GM12878 (cell line): ENCODE measurements at regions not wholly inside any gene's neighbourhood (a gene's known extent, or its start where the extent isn't known, plus 50 kb on each side); places are given as distances from the start of the nearest gene placed in this dataset.

Source experiments
- ATAC-seq: fragments of 200-7000 bp; cut with Tn5 transposase; 3 replicates; pipeline ENCODE4 v1.9.1; 2020; ENCODE audit warnings: mild to moderate bottlenecking, moderate library complexity
- BruUV-seq: library from RNA; stranded (reverse); fragments of 400-500 nt; replicated peaks from 2 replicates; lab custom pipeline; 2021; lab: Mats Ljungman, UMichigan
- CTCF ChIA-PET: fragments of 300-600 bp; sonication (Branson Sonifier 250); formaldehyde crosslinking; extraction: SDS; loops from one replicate; lab custom pipeline; 2021; ENCODE audit warnings: inconsistent platforms; lab: Yijun Ruan, JAX
- POLR2A ChIA-PET: fragments of 350-600 bp; formaldehyde crosslinking; extraction: SDS; loops from one replicate; lab custom pipeline; 2021; ENCODE audit warnings: inconsistent platforms; lab: Charles Lee
- RAD21 ChIA-PET: fragments of 300-600 bp; sonication (Branson Sonifier 250); formaldehyde crosslinking; loops from one replicate; lab custom pipeline; 2023; ENCODE audit warnings: antibody characterized with exemption; ENCODE audit not compliant: unreplicated experiment; lab: Charles Lee
- SMC1A ChIA-PET: fragments of 300-600 bp; sonication (Branson Sonifier 250); formaldehyde crosslinking; loops from one replicate; lab custom pipeline; 2023; ENCODE audit not compliant: unreplicated experiment, uncharacterized antibody; lab: Charles Lee
- DNase-seq: peaks from one replicate; pipeline ENCODE4 v3.0.0-alpha.2; 2011; ENCODE audit warnings: low read depth, low spot score
- FAIRE-seq: peaks from 3 replicates; lab custom pipeline; 2011; peaks lifted over from hg19 to GRCh38; lab: Jason Lieb, UNC
- H2AFZ ChIP-seq: 2 replicates; pipeline ENCODE4 v1.6.0; 2011; ENCODE audit warnings: low read depth, low read length, control low read depth; ENCODE audit not compliant: control insufficient read depth
- H3K27ac ChIP-seq: 2 replicates; pipeline ENCODE4 v1.5.1; 2011; ENCODE audit warnings: control low read depth; ENCODE audit not compliant: control insufficient read depth, insufficient read depth
- H3K27me3 ChIP-seq, 2 experiments: replicated peaks in 1 of 2; 2 replicates each; pipeline versions ENCODE4 v1.6.0 to v1.6.1; 2011; ENCODE audit warnings: low read length in 1 of 2; ENCODE audit not compliant: control insufficient read depth in 2 of 2, insufficient read depth in 2 of 2
- H3K36me3 ChIP-seq, 2 experiments: 2 replicates each; pipeline ENCODE4 v1.5.1; 2011; ENCODE audit warnings: low read length in 1 of 2; ENCODE audit not compliant: control insufficient read depth in 2 of 2, insufficient read depth in 2 of 2
- H3K4me1 ChIP-seq: 2 replicates; pipeline ENCODE4 v1.6.1; 2011; ENCODE audit warnings: mild to moderate bottlenecking, low read length, moderate library complexity, mixed read lengths; ENCODE audit not compliant: control insufficient read depth, insufficient read depth
- H3K4me2 ChIP-seq: 2 replicates; pipeline ENCODE4 v1.6.0; 2011; ENCODE audit warnings: control low read depth; ENCODE audit not compliant: control insufficient read depth, insufficient read depth
- H3K4me3 ChIP-seq: fragments of 200-600 bp; sonication (generic); 2 replicates; pipeline ENCODE4 v1.5.1; 2016
- H3K79me2 ChIP-seq: 2 replicates; pipeline ENCODE4 v1.6.0; 2011; ENCODE audit warnings: low read length; ENCODE audit not compliant: control insufficient read depth, insufficient read depth
- H3K9ac ChIP-seq: 2 replicates; pipeline ENCODE4 v1.8.0; 2011; ENCODE audit warnings: low read length, control low read depth, mixed read lengths; ENCODE audit not compliant: control insufficient read depth, insufficient read depth
- H3K9me3 ChIP-seq: replicated peaks from 3 replicates; pipeline ENCODE4 v1.5.1; 2011; ENCODE audit warnings: mild to moderate bottlenecking, low read length; ENCODE audit not compliant: control insufficient read depth, insufficient read depth
- H4K20me1 ChIP-seq: 2 replicates; pipeline ENCODE4 v1.6.0; 2011; ENCODE audit not compliant: control insufficient read depth, insufficient read depth
- CBFB ChIP-seq: IDR thresholded peaks from 2 replicates; pipeline ENCODE4 v1.6.1; 2016; ENCODE audit warnings: antibody characterized with exemption, low read depth
- CBX3 ChIP-seq: fragments of 200-600 bp; sonication (generic); IDR thresholded peaks from 2 replicates; pipeline ENCODE4 v1.6.1; 2016; ENCODE audit warnings: low read depth, borderline replicate concordance
- EED ChIP-seq: sonication (generic); IDR thresholded peaks from 2 replicates; pipeline ENCODE4 v1.6.1; 2016; ENCODE audit warnings: antibody characterized with exemption, low read depth
- EGR1 ChIP-seq, 2 experiments: IDR thresholded peaks; 1 replicate in 1 of 2; 2 replicates in 1 of 2; pipeline ENCODE4 v1.6.1; 2011 to 2012; ENCODE audit warnings: low read depth in 2 of 2, low read length in 2 of 2, borderline replicate concordance in 1 of 2, mild to moderate bottlenecking in 1 of 2, moderate library complexity in 1 of 2
- GATAD2B ChIP-seq: fragments of 450-650 bp; conservative IDR thresholded peaks from 2 replicates; pipeline ENCODE4 v1.6.1; 2017; ENCODE audit warnings: low read depth, mild to moderate bottlenecking, moderate library complexity
- HDAC6 ChIP-seq: fragments of 200-600 bp; sonication (generic); IDR thresholded peaks from one replicate; pipeline ENCODE4 v1.8.0; 2017; ENCODE audit warnings: antibody characterized with exemption; ENCODE audit not compliant: unreplicated experiment
- KDM1A ChIP-seq: fragments of 200-600 bp; sonication (generic); IDR thresholded peaks from 2 replicates; pipeline ENCODE4 v1.6.1; 2016; ENCODE audit warnings: borderline replicate concordance
- MTA3 ChIP-seq: IDR thresholded peaks from 2 replicates; pipeline ENCODE4 v1.6.1; 2012; ENCODE audit warnings: low read length, inconsistent platforms, borderline replicate concordance
- POU2F2 ChIP-seq: IDR thresholded peaks from 3 replicates; pipeline ENCODE4 v1.6.1; 2011; ENCODE audit warnings: low read depth, mild to moderate bottlenecking, low read length, borderline replicate concordance
- RBBP5 ChIP-seq: fragments of 200-600 bp; sonication (generic); conservative IDR thresholded peaks from 2 replicates; pipeline ENCODE4 v1.6.1; 2016
- RCOR1 ChIP-seq: conservative IDR thresholded peaks from 2 replicates; pipeline ENCODE4 v1.6.1; 2012; ENCODE audit warnings: low read depth, low read length, improper control_type of control experiment
- RELA ChIP-seq: fragments of 450-650 bp; IDR thresholded peaks from 2 replicates; pipeline ENCODE4 v1.8.0; 2014; ENCODE audit warnings: borderline replicate concordance; ENCODE audit not compliant: partially characterized antibody
- SPI1 ChIP-seq: IDR thresholded peaks from 2 replicates; pipeline ENCODE4 v1.6.1; 2011; ENCODE audit warnings: low read depth, mild to moderate bottlenecking, low read length, moderate library complexity, borderline replicate concordance; ENCODE audit not compliant: insufficient read depth
- SREBF1 ChIP-seq: IDR thresholded peaks from 2 replicates; pipeline ENCODE4 v1.6.1; 2012; ENCODE audit warnings: mild to moderate bottlenecking, low read length
- USF2 ChIP-seq: IDR thresholded peaks from 2 replicates; pipeline ENCODE4 v1.6.1; 2011; ENCODE audit warnings: low read depth, low read length, improper control_type of control experiment, borderline replicate concordance
- ZBED1 ChIP-seq: IDR thresholded peaks from 2 replicates; pipeline ENCODE4 v1.6.1; 2016; ENCODE audit warnings: borderline replicate concordance
- ZNF592 ChIP-seq: fragments of 450-650 bp; IDR thresholded peaks from 2 replicates; pipeline ENCODE4 v1.6.1; 2017; ENCODE audit warnings: mild to moderate bottlenecking, moderate library complexity
- WGBS: methylation state at CpG from one replicate; pipeline ENCODE4 v1.1.6; 2016; ENCODE audit warnings: low lambda C conversion rate; ENCODE audit not compliant: insufficient replicate concordance, insufficient coverage; ENCODE audit errors: missing lambda C conversion rate; 5-methylcytosine and 5-hydroxymethylcytosine counted together
- in situ Hi-C: fragments of 300-500 bp; cut with MboI; formaldehyde crosslinking; loops from 9 replicates; pipeline ENCODE4 v1.14.3; 2018; ENCODE audit warnings: mixed read lengths
- intact Hi-C: fragments of 100-400 bp; cut with micrococcal nuclease; formaldehyde crosslinking; loops from one replicate; pipeline ENCODE4 v1.14.2; 2022; ENCODE audit not compliant: unreplicated experiment

GRCh38 chr7:27299861-27300260, 57.3 kb downstream of the EVX1 start:
- FAIRE-seq: no peak
- Histone ChIP-seq H3K4me1 (no peaks in the 10 kb centered on the region), H3K9ac (no peak overlapping the region)

GRCh38 chr7:27300421-27300820, 57.8 kb downstream of the EVX1 start:
- H3K4me1 ChIP-seq: no peaks in the 10 kb centered on the region
- WGBS: 0% methylated on average over 3 of the region's 3 CpGs
- ATAC-seq (no peak), FAIRE-seq (no peak), DNase-seq (no peak)
- H3K27ac ChIP-seq: no peak overlapping the region
- H3K9me3 ChIP-seq: no peaks in the 10 kb centered on the region
- RAD21 ChIA-PET: no interaction called here
- intact Hi-C loops: no loop called here
- in situ Hi-C loops: no loop called here
- no peak overlapping the region for H3K9ac ChIP-seq
- no peaks in the 10 kb centered on the region for H3K36me3 ChIP-seq
- no peaks in the 10 kb centered on the region for H3K79me2 ChIP-seq
- CTCF ChIA-PET: no interaction called here
- no peaks in the 10 kb centered on the region for H3K27me3 ChIP-seq
- no TSS peak for BruUV-seq
- no peak overlapping the region for H3K4me3 ChIP-seq
- POLR2A ChIA-PET: no interaction called here
- H3K4me2 ChIP-seq: no peak overlapping the region
- SMC1A ChIA-PET: no interaction called here
- H2AFZ ChIP-seq: no peak overlapping the region
- no peaks in the 10 kb centered on the region for H4K20me1 ChIP-seq
- TF ChIP-seq POU2F2: no peak
- TF ChIP-seq CBFB: no peak
- no peak for TF ChIP-seq EGR1 (IDR thresholded peaks at IDR 0.05; ENCODE audit: borderline replicate concordance in 1 of 2, low read depth in 2 of 2, low read length in 2 of 2)
- TF ChIP-seq EED: no peak
- TF ChIP-seq SREBF1: no peak
- no peak for TF ChIP-seq USF2
- TF ChIP-seq RBBP5: no peak
- TF ChIP-seq ZBED1: no peak
- TF ChIP-seq RELA: no peak
- no peak for TF ChIP-seq MTA3
- TF ChIP-seq GATAD2B: no peak
- TF ChIP-seq HDAC6: no peak
- TF ChIP-seq ZNF592: no peak
- TF ChIP-seq KDM1A: no peak

More at GRCh38 chr7:27299861-27300260, 57.3 kb downstream of the EVX1 start:
- H3K27ac ChIP-seq: no peak overlapping the region
- no peak for ATAC-seq
- H3K36me3 ChIP-seq: no peaks in the 10 kb centered on the region
- BruUV-seq: no TSS peak
- POLR2A ChIA-PET: no interaction called here
- TF ChIP-seq SPI1: no peak
- no peak for TF ChIP-seq CBX3
- TF ChIP-seq RCOR1: no peak
- TF ChIP-seq, all 136 proteins: peak for 0
- SMC1A ChIA-PET: no interaction called here
- CTCF ChIA-PET: interaction anchor here (0.8 kb wide), 1 partner anchor 492 kb away, joined by 3 read pairs; no protein-coding TSS in a partner anchor
- RAD21 ChIA-PET: no interaction called here
- no peak for DNase-seq
- Histone ChIP-seq H3K79me2 (no peaks in the 10 kb centered on the region), H3K9me3 (no peaks in the 10 kb centered on the region), H3K4me2 (no peak overlapping the region), H4K20me1 (no peaks in the 10 kb centered on the region), H3K4me3 (no peak overlapping the region), H3K27me3 (no peaks in the 10 kb centered on the region), H2AFZ (no peak overlapping the region)
- intact Hi-C loops: no loop called here
- 24% methylated on average over 3 of the region's 3 CpGs for WGBS
- in situ Hi-C loops: no loop called here
